ENCODE measurements at regions not wholly inside any gene's neighbourhood (a gene's known extent, or its start where the extent isn't known, plus 50 kb on each side); places are given as distances from the start of the nearest gene placed in this dataset.

GRCh38 chr10:43731486-43731885, 82.8 kb upstream of the ZNF32 start:
- Histone ChIP-seq H3K27ac (ENCODE audit: low read depth, low read length) (no peak overlapping the region), H3K4me1 (ENCODE audit: control insufficient read depth in 1 of 2, insufficient read depth in 2 of 2, low read length in 2 of 2) (no peaks in the 10 kb centered on the region), H3K9me3 (ENCODE audit: control insufficient read depth in 1 of 2, insufficient read depth in 1 of 2, low read depth in 1 of 2, low read length in 2 of 2) (no peaks in the 10 kb centered on the region), H3K4me2 (ENCODE audit: low read length) (no peak overlapping the region), H3K4me3 (replicated peaks in 1 of 2; ENCODE audit: low read depth in 1 of 2, low read length in 2 of 2) (no peak overlapping the region), H4K20me1 (ENCODE audit: insufficient read depth) (no peaks in the 10 kb centered on the region), H3K36me3 (ENCODE audit: control insufficient read depth in 1 of 2, insufficient read depth in 2 of 2, low read length in 2 of 2) (no peaks in the 10 kb centered on the region; a peak in 1 of 4 replicates), H2AFZ (ENCODE audit: low read depth, low read length, poor library complexity, severe bottlenecking) (no peak overlapping the region), H3K9ac (ENCODE audit: low read length) (no peak overlapping the region), H3K9me2 (ENCODE audit: insufficient read depth) (no peaks in the 10 kb centered on the region), H3K27me3 (ENCODE audit: insufficient read depth, low read length) (peaks cover 29% of the 10 kb centered on the region), H3K79me2 (ENCODE audit: insufficient read depth, low read length) (no peaks in the 10 kb centered on the region)
- intact Hi-C loops (cut with micrococcal nuclease): no loop called here
- POLR2A ChIA-PET: no interaction called here
- CTCF ChIA-PET: no interaction called here
- ATAC-seq (no peak), DNase-seq (ENCODE audit: low read depth, low spot score) (no peak)
- no TSS peak for BruUV-seq (replicated peaks)
- no peak for TF ChIP-seq EGR1 (IDR thresholded peaks at IDR 0.05; ENCODE audit: low read depth)
- TF ChIP-seq ELF1 (IDR thresholded peaks at IDR 0.05; ENCODE audit: borderline replicate concordance, low read depth): no peak
- TF ChIP-seq SP1 (IDR thresholded peaks at IDR 0.05; ENCODE audit: low read depth): no peak
- no peak for TF ChIP-seq FOSL1 (IDR thresholded peaks at IDR 0.05; ENCODE audit: low read depth)
- no peak for TF ChIP-seq JUND (IDR thresholded peaks at IDR 0.05)
- no peak for TF ChIP-seq EZH2 (IDR thresholded peaks at IDR 0.05)
- TF ChIP-seq ZFX (IDR thresholded peaks at IDR 0.05): no peak
- no peak for TF ChIP-seq CTCF (IDR thresholded peaks at IDR 0.05 in 2 of 3, conservative IDR thresholded peaks at IDR 0.05 in 1 of 3; ENCODE audit: borderline replicate concordance in 1 of 3, insufficient read depth in 1 of 3, low read depth in 2 of 3, low read length in 2 of 3)
- no peak for TF ChIP-seq ZBTB33 (IDR thresholded peaks at IDR 0.05; ENCODE audit: extremely low read depth, insufficient replicate concordance, low read length)
- TF ChIP-seq SRF (IDR thresholded peaks at IDR 0.05; ENCODE audit: low read depth): no peak
- no peak for TF ChIP-seq REST (IDR thresholded peaks at IDR 0.05; ENCODE audit: low read depth)
- no peak for TF ChIP-seq CEBPB (IDR thresholded peaks at IDR 0.05; ENCODE audit: low read depth)
- no peak for TF ChIP-seq YY1 (IDR thresholded peaks at IDR 0.05; ENCODE audit: extremely low read depth, insufficient replicate concordance, low read depth, low read length)
- no peak for TF ChIP-seq ATF3 (IDR thresholded peaks at IDR 0.05)
- no peak for TF ChIP-seq CBX3 (IDR thresholded peaks at IDR 0.05; ENCODE audit: low read depth)
- TF ChIP-seq RAD21 (IDR thresholded peaks at IDR 0.05; ENCODE audit: low read depth): no peak
- RAD21 ChIA-PET (ENCODE audit: low non-redundant PET in 1 of 2, low total read pairs in 2 of 2, uncharacterized antibody in 2 of 2, unreplicated experiment in 2 of 2): no interaction called here

All from HCT116 (cell line).